B cell (primary cell): ENCODE measurements at regions not wholly inside any gene's neighbourhood (a gene's known extent, or its start where the extent isn't known, plus 50 kb on each side); places are given as distances from the start of the nearest gene placed in this dataset.

ENCODE experiments used
- ATAC-seq: fragments of 200-7000 bp; cut with Tn5 transposase; one replicate; pipeline ENCODE4 v1.10.0; 2021; ENCODE audit warnings: low read depth, mild to moderate bottlenecking, moderate number of reproducible peaks, moderate library complexity
- CTCF ChIA-PET: fragments of 350-600 bp; sonication (Branson Sonifier 250); formaldehyde crosslinking; loops from one replicate; lab custom pipeline; 2021; ENCODE audit warnings: antibody characterized with exemption, inconsistent platforms; lab: Charles Lee
- POLR2A ChIA-PET: fragments of 350-600 bp; sonication (Branson Sonifier 250); formaldehyde crosslinking; loops from one replicate; lab custom pipeline; 2021; ENCODE audit warnings: antibody characterized with exemption; lab: Charles Lee
- DNase-seq: peaks from one replicate; pipeline ENCODE4 v3.0.0; 2013
- H2AFZ ChIP-seq: 2 replicates; pipeline ENCODE4 v1.6.1; 2012; ENCODE audit warnings: mild to moderate bottlenecking, low read depth, low read length; ENCODE audit not compliant: insufficient read depth, poor library complexity, severe bottlenecking
- H3K27ac ChIP-seq, 2 donors: 1 replicate in 1 of 2; 2 replicates in 1 of 2; pipeline ENCODE4 v1.5.1; 2012 to 2013; ENCODE audit warnings: low read length in 2 of 2, mild to moderate bottlenecking in 2 of 2, moderate library complexity in 1 of 2
- H3K27me3 ChIP-seq, 4 experiments: fragments of 200-600 bp in 1 of 4; sonication (generic) in 1 of 4; replicated peaks in 1 of 4; 1 replicate in 2 of 4; 2 replicates in 2 of 4; pipeline versions ENCODE4 v1.6.1 to v1.7.0; 2013 to 2016; ENCODE audit warnings: low read length in 3 of 4, mild to moderate bottlenecking in 2 of 4, mixed read lengths in 1 of 4, moderate library complexity in 1 of 4; ENCODE audit not compliant: insufficient read depth in 4 of 4, control insufficient read depth in 3 of 4; ENCODE audit errors: control extremely low read depth in 1 of 4
- H3K36me3 ChIP-seq, 2 experiments: replicated peaks in 1 of 2; 1 replicate in 1 of 2; 2 replicates in 1 of 2; pipeline versions ENCODE4 v1.6.1 to v1.7.1; 2013; ENCODE audit warnings: low read length in 1 of 2; ENCODE audit not compliant: insufficient read depth in 2 of 2, control insufficient read depth in 1 of 2; ENCODE audit errors: control extremely low read depth in 1 of 2, extremely low read depth in 1 of 2
- H3K4me1 ChIP-seq, 2 donors: fragments of 200-600 bp in 1 of 2; sonication (generic) in 1 of 2; 1 replicate in 1 of 2; 2 replicates in 1 of 2; pipeline versions ENCODE4 v1.5.1 to v1.6.1; 2013 to 2017; ENCODE audit warnings: low read length in 2 of 2; ENCODE audit not compliant: control insufficient read depth in 2 of 2, insufficient read depth in 2 of 2
- H3K4me2 ChIP-seq: replicated peaks from 2 replicates; pipeline ENCODE3; 2012; ENCODE audit warnings: mild to moderate bottlenecking, low read depth, low read length; ENCODE audit not compliant: poor library complexity, severe bottlenecking
- H3K4me3 ChIP-seq, 5 experiments: fragments of 200-600 bp in 1 of 5; sonication (generic) in 1 of 5; 1 replicate in 3 of 5; 2 replicates in 2 of 5; pipeline versions ENCODE4 v1.5.1 to v1.7.0; 2011 to 2016; ENCODE audit warnings: low read length in 4 of 5, mild to moderate bottlenecking in 4 of 5, low read depth in 2 of 5, control low read depth in 1 of 5, moderate library complexity in 1 of 5; ENCODE audit not compliant: insufficient read depth in 1 of 5; ENCODE audit errors: control extremely low read depth in 1 of 5, extremely low read depth in 1 of 5
- H3K79me2 ChIP-seq: fragments of 200-600 bp; sonication (generic); one replicate; pipeline ENCODE4 v1.6.0; 2016; ENCODE audit warnings: low read length; ENCODE audit not compliant: control insufficient read depth, insufficient read depth
- H3K9ac ChIP-seq: fragments of 200-600 bp; sonication (generic); 2 replicates; pipeline ENCODE4 v1.6.1; 2017; ENCODE audit warnings: mild to moderate bottlenecking, low read length, moderate library complexity
- H3K9me3 ChIP-seq, 3 donors: one replicate each; pipeline versions ENCODE4 v1.6.1 to v1.7.1; 2013; ENCODE audit warnings: low read length in 2 of 3; ENCODE audit not compliant: control insufficient read depth in 2 of 3, insufficient read depth in 1 of 3; ENCODE audit errors: control extremely low read depth in 1 of 3
- H4K20me1 ChIP-seq: 2 replicates; pipeline ENCODE4 v1.6.0; 2012; ENCODE audit warnings: mild to moderate bottlenecking, low read length; ENCODE audit not compliant: insufficient read depth, control insufficient read depth, poor library complexity, severe bottlenecking
- H3K27ac Mint-ChIP-seq: one replicate; pipeline ENCODE4 v1.8.0; 2021; ENCODE audit warnings: mixed read lengths
- H3K27me3 Mint-ChIP-seq: one replicate; pipeline ENCODE4 v1.8.0; 2021; ENCODE audit warnings: mixed read lengths
- H3K4me1 Mint-ChIP-seq: one replicate; pipeline ENCODE4 v1.8.0; 2021; ENCODE audit warnings: mixed read lengths
- H3K4me3 Mint-ChIP-seq: one replicate; pipeline ENCODE4 v1.8.0; 2021; ENCODE audit warnings: mixed read lengths
- H3K9me3 Mint-ChIP-seq: one replicate; pipeline ENCODE4 v1.8.0; 2022; ENCODE audit warnings: mixed read lengths; ENCODE audit not compliant: insufficient read depth
- CTCF ChIP-seq: fragments of 200-600 bp; IDR thresholded peaks from one replicate; pipeline ENCODE4 v1.8.0; 2022; ENCODE audit warnings: antibody characterized with exemption, mild to moderate bottlenecking
- EZH2 ChIP-seq: IDR thresholded peaks from 2 replicates; pipeline ENCODE4 v1.6.1; 2012; ENCODE audit warnings: borderline replicate concordance, low read depth, mild to moderate bottlenecking, moderate library complexity, low read length; ENCODE audit not compliant: insufficient read depth, poor library complexity, severe bottlenecking
- WGBS: methylation state at CpG from one replicate; pipeline ENCODE4 v1.1.5; 2013; ENCODE audit warnings: missing lambda C conversion rate; ENCODE audit not compliant: insufficient coverage; 5-methylcytosine and 5-hydroxymethylcytosine counted together
- intact Hi-C: fragments of 100-400 bp; cut with micrococcal nuclease; formaldehyde crosslinking; loops from one replicate; pipeline ENCODE4 v1.10.0; 2022

GRCh38 chr15:93826790-93827189 lies 404.6 kb upstream of the MCTP2 start:
- H3K9ac ChIP-seq, result no peak overlapping the region
- H3K79me2 ChIP-seq, result no peaks in the 10 kb centered on the region
- H3K4me1 ChIP-seq, result no peaks in the 10 kb centered on the region
- no peak overlapping the region for H3K4me3 ChIP-seq
- WGBS, result 79% methylated on average over 4 of the region's 4 CpGs
- intact Hi-C loops, result no loop called here
- H3K27me3 Mint-ChIP-seq, result no peaks in the 10 kb centered on the region
- no peaks in the 10 kb centered on the region for H3K27me3 ChIP-seq
- H3K9me3 ChIP-seq, result no peaks in the 10 kb centered on the region
- no peaks in the 10 kb centered on the region for H3K36me3 ChIP-seq
- H4K20me1 ChIP-seq, result no peaks in the 10 kb centered on the region
- H2AFZ ChIP-seq, result no peak overlapping the region
- TF ChIP-seq EZH2 (no peak), CTCF (no peak)
- CTCF ChIA-PET, result no interaction called here
- no peaks in the 10 kb centered on the region for H3K9me3 Mint-ChIP-seq
- no peak overlapping the region for H3K4me3 Mint-ChIP-seq
- POLR2A ChIA-PET, result no interaction called here
- H3K27ac Mint-ChIP-seq, result no peak overlapping the region
- DNase-seq (no peak), ATAC-seq (no peak)
- no peak overlapping the region for H3K4me2 ChIP-seq
- H3K27ac ChIP-seq, result no peak overlapping the region
- no peaks in the 10 kb centered on the region for H3K4me1 Mint-ChIP-seq

- no peak overlapping the region for H3K4me3 Mint-ChIP-seq
- H3K9me3 Mint-ChIP-seq, result no peaks in the 10 kb centered on the region
- Histone ChIP-seq H3K4me2 (no peak overlapping the region), H3K9me3 (no peaks in the 10 kb centered on the region), H3K4me1 (no peaks in the 10 kb centered on the region), H3K9ac (no peak overlapping the region), H3K4me3 (no peak overlapping the region), H3K36me3 (no peaks in the 10 kb centered on the region), H3K27ac (no peak overlapping the region), H4K20me1 (no peaks in the 10 kb centered on the region), H3K79me2 (no peaks in the 10 kb centered on the region), H2AFZ (no peak overlapping the region), H3K27me3 (no peaks in the 10 kb centered on the region)
- intact Hi-C loops, result no loop called here
- no peak for TF ChIP-seq CTCF
- no peak for TF ChIP-seq EZH2
- H3K4me1 Mint-ChIP-seq, result no peaks in the 10 kb centered on the region
- no peaks in the 10 kb centered on the region for H3K27me3 Mint-ChIP-seq
- H3K27ac Mint-ChIP-seq, result no peak overlapping the region
- ChIA-PET POLR2A (no interaction called here), CTCF (no interaction called here)
- ATAC-seq (no peak), DNase-seq (no peak)
- WGBS, result 96% methylated on average over 3 of the region's 3 CpGs
These were observed 405.1 kb upstream of the MCTP2 start for GRCh38 chr15:93826293-93826692.
